OCI-LY1 (cell line): ENCODE measurements at regions not wholly inside any gene's neighbourhood (a gene's known extent, or its start where the extent isn't known, plus 50 kb on each side); places are given as distances from the start of the nearest gene placed in this dataset.

Experiments used
- H2AFZ ChIP-seq: fragments of 200-600 bp; sonication (generic), shearing (Covaris generic); 2 replicates; pipeline ENCODE4 v1.6.0; 2014; ENCODE audit warnings: antibody characterized with exemption, mild to moderate bottlenecking, low read length
- H3F3A ChIP-seq: fragments of 200-600 bp; sonication (generic), shearing (Covaris generic); 2 replicates; pipeline ENCODE4 v1.6.0; 2014; ENCODE audit warnings: mild to moderate bottlenecking, antibody characterized with exemption, low read length, moderate library complexity; ENCODE audit not compliant: insufficient read depth
- H3K27ac ChIP-seq: fragments of 200-600 bp; sonication (generic); 2 replicates; pipeline ENCODE4 v1.5.1; 2014; ENCODE audit warnings: low read length, mixed run types, mild to moderate bottlenecking, low read depth; ENCODE audit not compliant: poor library complexity, severe bottlenecking
- H3K27me3 ChIP-seq: fragments of 200-600 bp; sonication (generic); 2 replicates; pipeline ENCODE4 v1.6.0; 2014; ENCODE audit warnings: antibody characterized with exemption, mild to moderate bottlenecking, low read length, moderate library complexity; ENCODE audit not compliant: insufficient read depth
- H3K36me3 ChIP-seq: fragments of 200-600 bp; sonication (generic); 2 replicates; pipeline ENCODE4 v1.6.1; 2014; ENCODE audit warnings: mild to moderate bottlenecking, antibody characterized with exemption, low read length, moderate library complexity, mixed read lengths; ENCODE audit not compliant: insufficient read depth
- H3K4me1 ChIP-seq: fragments of 200-600 bp; sonication (generic); 2 replicates; pipeline ENCODE4 v1.5.1; 2014; ENCODE audit warnings: mild to moderate bottlenecking, low read length, moderate library complexity; ENCODE audit not compliant: insufficient read depth, severe bottlenecking
- H3K4me2 ChIP-seq: fragments of 200-600 bp; sonication (generic), shearing (Covaris generic); 2 replicates; pipeline ENCODE4 v1.6.1; 2014; ENCODE audit warnings: low read length
- H3K4me3 ChIP-seq: fragments of 200-600 bp; sonication (generic); 2 replicates; pipeline ENCODE4 v1.5.1; 2014; ENCODE audit warnings: low read length, low read depth, mild to moderate bottlenecking, mixed read lengths; ENCODE audit not compliant: poor library complexity, severe bottlenecking
- H3K79me2 ChIP-seq: fragments of 200-600 bp; shearing (Covaris generic); 2 replicates; pipeline ENCODE4 v1.6.1; 2016; ENCODE audit warnings: mixed run types, low read length, mixed read lengths; ENCODE audit not compliant: insufficient read depth
- H3K9ac ChIP-seq: fragments of 200-600 bp; sonication (generic), shearing (Covaris generic); 2 replicates; pipeline ENCODE4 v1.6.1; 2014; ENCODE audit warnings: mild to moderate bottlenecking, low read length, mixed read lengths
- H3K9me2 ChIP-seq: fragments of 200-600 bp; sonication (generic), shearing (Covaris generic); 2 replicates; pipeline ENCODE4 v1.6.1; 2014; ENCODE audit warnings: low read depth, mild to moderate bottlenecking, low read length, mixed read lengths
- H3K9me3 ChIP-seq: fragments of 200-600 bp; shearing (Covaris generic); 2 replicates; pipeline ENCODE4 v1.6.1; 2014; ENCODE audit warnings: low read length, mixed read lengths
- H4K20me1 ChIP-seq: fragments of 200-600 bp; sonication (generic), shearing (Covaris generic); 2 replicates; pipeline ENCODE4 v1.6.0; 2016; ENCODE audit warnings: mild to moderate bottlenecking, low read length; ENCODE audit not compliant: insufficient read depth
- EZH2 ChIP-seq: fragments of 200-600 bp; sonication (generic), shearing (Covaris generic); IDR thresholded peaks from 2 replicates; pipeline ENCODE4 v1.8.0; 2017; ENCODE audit warnings: borderline replicate concordance, mixed run types, mild to moderate bottlenecking, antibody characterized with exemption, low read length, moderate library complexity, mixed read lengths
- TF ChIP-seq, protein P1 (sequence below): fragments of 200-600 bp; sonication (generic), shearing (Covaris generic); IDR thresholded peaks from 2 replicates; pipeline ENCODE4 v1.5.1; 2017; ENCODE audit warnings: mild to moderate bottlenecking, antibody characterized with exemption, low read length, moderate library complexity, mixed read lengths

DNA sequence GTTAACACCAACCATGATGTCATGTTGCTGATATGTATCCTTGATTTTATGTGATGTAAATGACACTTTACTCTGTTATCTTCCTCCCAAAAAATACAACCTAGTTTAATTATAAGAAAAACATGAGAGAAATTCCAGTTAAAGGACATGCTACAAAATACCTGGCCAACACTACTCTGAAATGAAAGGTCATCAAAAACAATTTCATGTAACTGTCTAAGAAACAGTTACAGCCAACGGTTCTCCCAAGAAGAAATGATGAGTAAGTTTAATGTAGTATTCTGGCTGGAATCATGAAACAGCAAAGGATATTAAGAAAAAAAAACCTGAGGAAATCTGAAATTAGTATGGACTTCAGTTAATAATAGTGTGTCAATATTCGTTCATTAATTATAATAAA is 653.3 kb upstream of the FOXG1 start:
- H3K9me3 ChIP-seq = no peaks in the 10 kb centered on the region
- no peaks in the 10 kb centered on the region for H3K36me3 ChIP-seq
- no peaks in the 10 kb centered on the region for H3K4me1 ChIP-seq
- H3K27me3 ChIP-seq = no peaks in the 10 kb centered on the region
- no peak overlapping the region for H3K4me2 ChIP-seq
- no peak overlapping the region for H2AFZ ChIP-seq
- TF ChIP-seq, protein P1, sequence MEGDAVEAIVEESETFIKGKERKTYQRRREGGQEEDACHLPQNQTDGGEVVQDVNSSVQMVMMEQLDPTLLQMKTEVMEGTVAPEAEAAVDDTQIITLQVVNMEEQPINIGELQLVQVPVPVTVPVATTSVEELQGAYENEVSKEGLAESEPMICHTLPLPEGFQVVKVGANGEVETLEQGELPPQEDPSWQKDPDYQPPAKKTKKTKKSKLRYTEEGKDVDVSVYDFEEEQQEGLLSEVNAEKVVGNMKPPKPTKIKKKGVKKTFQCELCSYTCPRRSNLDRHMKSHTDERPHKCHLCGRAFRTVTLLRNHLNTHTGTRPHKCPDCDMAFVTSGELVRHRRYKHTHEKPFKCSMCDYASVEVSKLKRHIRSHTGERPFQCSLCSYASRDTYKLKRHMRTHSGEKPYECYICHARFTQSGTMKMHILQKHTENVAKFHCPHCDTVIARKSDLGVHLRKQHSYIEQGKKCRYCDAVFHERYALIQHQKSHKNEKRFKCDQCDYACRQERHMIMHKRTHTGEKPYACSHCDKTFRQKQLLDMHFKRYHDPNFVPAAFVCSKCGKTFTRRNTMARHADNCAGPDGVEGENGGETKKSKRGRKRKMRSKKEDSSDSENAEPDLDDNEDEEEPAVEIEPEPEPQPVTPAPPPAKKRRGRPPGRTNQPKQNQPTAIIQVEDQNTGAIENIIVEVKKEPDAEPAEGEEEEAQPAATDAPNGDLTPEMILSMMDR = no peak
- no peak for TF ChIP-seq EZH2
- no peaks in the 10 kb centered on the region for H4K20me1 ChIP-seq
- no peaks in the 10 kb centered on the region for H3K9me2 ChIP-seq
- H3K9ac ChIP-seq = no peak overlapping the region
- no peaks in the 10 kb centered on the region for H3K79me2 ChIP-seq
- no peak overlapping the region for H3K4me3 ChIP-seq
- no peak overlapping the region for H3K27ac ChIP-seq
- no peaks in the 10 kb centered on the region for H3F3A ChIP-seq

DNA sequence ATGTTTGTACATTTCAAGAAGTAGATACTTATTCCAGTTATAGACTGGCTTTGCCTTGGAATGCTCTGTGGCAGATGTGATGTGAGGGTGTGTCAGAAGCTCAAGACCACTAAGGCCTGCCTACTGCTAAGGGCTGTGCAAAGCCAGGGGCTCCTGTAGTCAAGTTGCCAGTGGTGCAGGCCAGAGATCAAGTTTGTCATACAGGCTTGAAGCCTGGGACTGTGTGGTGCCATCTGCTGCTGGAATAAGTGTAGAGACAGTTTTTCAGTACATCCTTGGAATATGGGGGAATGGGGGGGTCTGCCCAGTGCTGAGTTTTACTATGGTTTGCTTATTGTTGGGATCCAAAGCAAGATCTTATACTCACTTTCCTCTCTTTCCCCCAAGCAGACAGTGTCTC is 649.9 kb upstream of the FOXG1 start:
- H3K9me2 ChIP-seq = no peaks in the 10 kb centered on the region
- H3K27me3 ChIP-seq = no peaks in the 10 kb centered on the region
- no peaks in the 10 kb centered on the region for H3K9me3 ChIP-seq
- H3K27ac ChIP-seq = no peak overlapping the region
- H3K36me3 ChIP-seq = no peaks in the 10 kb centered on the region
- H4K20me1 ChIP-seq = no peaks in the 10 kb centered on the region
- no peaks in the 10 kb centered on the region for H3K79me2 ChIP-seq
- H3K9ac ChIP-seq = no peak overlapping the region
- no peak overlapping the region for H3K4me3 ChIP-seq
- H2AFZ ChIP-seq = no peak overlapping the region
- H3K4me1 ChIP-seq = no peaks in the 10 kb centered on the region
- no peak for TF ChIP-seq EZH2
- TF ChIP-seq, protein P1 = no peak
- no peak overlapping the region for H3K4me2 ChIP-seq
- no peaks in the 10 kb centered on the region for H3F3A ChIP-seq

DNA sequence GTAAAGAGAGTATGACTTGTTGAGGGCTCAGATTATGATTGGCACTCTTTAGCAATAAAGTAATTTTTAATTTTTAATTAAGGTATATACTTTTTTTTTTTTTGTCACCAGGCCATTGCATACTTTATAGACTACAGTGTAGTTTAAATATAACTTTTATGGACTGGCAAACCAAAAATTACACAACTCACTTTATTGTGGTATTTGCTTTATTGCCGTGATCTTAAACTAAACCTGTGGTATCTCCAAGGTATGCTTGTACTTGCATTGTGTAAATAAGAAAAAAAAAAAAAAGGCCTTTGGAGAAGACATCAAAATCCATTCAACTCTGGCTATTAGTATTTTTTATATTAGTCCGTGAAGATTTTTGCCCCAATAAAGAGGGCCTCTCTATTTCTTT is 646.7 kb upstream of the FOXG1 start:
- H3K4me1 ChIP-seq = no peaks in the 10 kb centered on the region
- TF ChIP-seq EZH2 = no peak
- TF ChIP-seq, protein P1 = no peak
- no peaks in the 10 kb centered on the region for H4K20me1 ChIP-seq
- H2AFZ ChIP-seq = no peak overlapping the region
- no peaks in the 10 kb centered on the region for H3K9me2 ChIP-seq
- no peak overlapping the region for H3K4me3 ChIP-seq
- H3K4me2 ChIP-seq = no peak overlapping the region
- no peaks in the 10 kb centered on the region for H3F3A ChIP-seq
- H3K79me2 ChIP-seq = no peaks in the 10 kb centered on the region
- no peaks in the 10 kb centered on the region for H3K36me3 ChIP-seq
- H3K27ac ChIP-seq = no peak overlapping the region
- no peak overlapping the region for H3K9ac ChIP-seq
- no peaks in the 10 kb centered on the region for H3K9me3 ChIP-seq
- H3K27me3 ChIP-seq = no peaks in the 10 kb centered on the region
